GM12865 (cell line): ENCODE measurements at regions not wholly inside any gene's neighbourhood (a gene's known extent, or its start where the extent isn't known, plus 50 kb on each side); places are given as distances from the start of the nearest gene placed in this dataset.

Source experiments
- DNase-seq: peaks from one replicate; pipeline ENCODE4 v3.0.0; 2010; ENCODE audit warnings: low read depth
- H3K4me3 ChIP-seq: 2 replicates; pipeline ENCODE4 v1.5.1; 2011; ENCODE audit warnings: mild to moderate bottlenecking, low read depth, low read length, control low read depth
- CTCF ChIP-seq: IDR thresholded peaks from 2 replicates; pipeline ENCODE4 v1.5.1; 2011; ENCODE audit warnings: low read length, control low read depth, low read depth, inconsistent platforms; ENCODE audit not compliant: insufficient read depth; ENCODE audit errors: missing control alignments

DNA sequence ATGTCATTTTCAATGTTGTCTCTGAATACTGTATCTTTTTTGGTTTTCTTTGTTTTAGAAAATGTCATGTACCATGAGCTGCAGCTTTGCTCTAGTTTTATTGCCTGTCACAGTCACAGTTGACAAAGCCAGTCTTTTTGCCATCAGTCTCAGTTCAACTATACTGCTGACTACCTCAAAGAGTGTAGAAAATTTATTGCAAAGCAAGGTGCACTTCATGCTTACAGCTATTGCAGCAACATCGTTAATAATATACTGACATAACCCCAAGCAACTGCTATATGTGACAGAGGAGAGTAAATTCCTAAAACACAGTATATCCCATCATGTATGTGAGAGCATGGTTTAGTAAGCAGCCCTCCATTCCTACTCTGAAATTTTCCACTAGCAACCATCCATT, 2022.3 kb downstream of the ARAP2 start:
- DNase-seq, result no peak
- H3K4me3 ChIP-seq, result no peak overlapping the region
- no peak for TF ChIP-seq CTCF

DNA sequence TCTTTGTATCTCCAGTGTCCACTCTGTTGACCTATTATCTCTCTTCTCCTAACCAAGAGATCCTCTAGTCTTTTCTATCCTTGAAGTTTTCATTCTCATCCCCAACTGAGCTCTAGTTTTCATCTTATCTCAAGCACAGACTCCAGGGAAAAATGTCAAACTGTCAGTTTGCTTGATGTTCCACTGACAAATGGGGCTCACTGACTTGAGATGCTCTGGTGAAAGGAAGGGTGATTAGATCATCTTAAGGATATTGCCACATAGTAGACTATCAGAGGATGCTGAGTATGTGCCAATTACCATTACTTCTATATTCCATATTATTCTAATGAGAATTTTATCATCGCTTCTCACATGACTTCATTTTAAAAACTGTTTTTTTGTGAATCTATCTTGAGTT, 2008.2 kb downstream of the ARAP2 start:
- DNase-seq, result no peak
- H3K4me3 ChIP-seq, result no peak overlapping the region
- no peak for TF ChIP-seq CTCF

- no peak overlapping the region for H3K4me3 ChIP-seq
- no peak for DNase-seq
- no peak for TF ChIP-seq CTCF
These were observed 1999.0 kb downstream of the ARAP2 start for GRCh38 chr4:34245276-34245675.

GRCh38 chr4:34250562-34250961, 1993.8 kb downstream of the ARAP2 start:
- no peak for TF ChIP-seq CTCF
- H3K4me3 ChIP-seq, result no peak overlapping the region
- no peak for DNase-seq

GRCh38 chr4:34253239-34253638, 1991.1 kb downstream of the ARAP2 start:
- H3K4me3 ChIP-seq, result no peak overlapping the region
- no peak for DNase-seq
- TF ChIP-seq CTCF, result no peak

GRCh38 chr4:34258176-34258575, 1986.1 kb downstream of the ARAP2 start:
- no peak for TF ChIP-seq CTCF
- no peak for DNase-seq

DNA sequence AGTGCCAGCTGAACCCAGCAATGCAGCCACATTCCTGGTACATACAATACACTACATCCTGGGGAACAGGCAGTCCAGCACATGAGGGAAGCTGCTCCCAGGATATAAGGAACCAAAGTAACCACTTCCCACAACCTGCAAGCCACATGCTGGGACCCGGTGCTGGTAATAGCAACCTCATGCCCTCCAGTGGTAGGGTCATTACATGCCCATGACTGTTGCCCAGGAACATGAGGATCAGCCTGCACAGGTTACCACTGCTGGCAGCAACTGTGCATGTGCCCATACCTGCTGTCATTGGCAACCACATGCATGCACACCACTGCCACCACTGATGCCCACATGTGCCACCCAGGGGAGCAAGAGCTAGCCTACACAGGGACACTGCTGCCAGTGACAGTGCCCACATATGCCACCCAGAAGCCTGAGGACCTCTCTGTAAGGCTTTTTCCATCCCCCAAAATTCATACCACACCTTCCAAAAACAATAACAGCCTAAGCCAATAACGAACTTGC, 1982.5 kb downstream of the ARAP2 start:
- TF ChIP-seq CTCF, result no peak
- no peak overlapping the region for H3K4me3 ChIP-seq
- no peak for DNase-seq

More at GRCh38 chr4:34258176-34258575, 1986.1 kb downstream of the ARAP2 start:
- H3K4me3 ChIP-seq, result no peak overlapping the region
